GM18505 (cell line): ENCODE measurements at regions not wholly inside any gene's neighbourhood (a gene's known extent, or its start where the extent isn't known, plus 50 kb on each side); places are given as distances from the start of the nearest gene placed in this dataset.

Experiments used
- ATAC-seq: cut with Tn5 transposase; IDR thresholded peaks from one replicate; pipeline ENCODE4 v1.9.1; 2021; ENCODE audit not compliant: unreplicated experiment
- POLR2A ChIP-seq: IDR thresholded peaks from 4 replicates; pipeline ENCODE4 v1.6.1; 2011; ENCODE audit warnings: borderline replicate concordance; ENCODE audit not compliant: insufficient read depth, insufficient read length; ENCODE audit errors: extremely low read depth

DNA sequence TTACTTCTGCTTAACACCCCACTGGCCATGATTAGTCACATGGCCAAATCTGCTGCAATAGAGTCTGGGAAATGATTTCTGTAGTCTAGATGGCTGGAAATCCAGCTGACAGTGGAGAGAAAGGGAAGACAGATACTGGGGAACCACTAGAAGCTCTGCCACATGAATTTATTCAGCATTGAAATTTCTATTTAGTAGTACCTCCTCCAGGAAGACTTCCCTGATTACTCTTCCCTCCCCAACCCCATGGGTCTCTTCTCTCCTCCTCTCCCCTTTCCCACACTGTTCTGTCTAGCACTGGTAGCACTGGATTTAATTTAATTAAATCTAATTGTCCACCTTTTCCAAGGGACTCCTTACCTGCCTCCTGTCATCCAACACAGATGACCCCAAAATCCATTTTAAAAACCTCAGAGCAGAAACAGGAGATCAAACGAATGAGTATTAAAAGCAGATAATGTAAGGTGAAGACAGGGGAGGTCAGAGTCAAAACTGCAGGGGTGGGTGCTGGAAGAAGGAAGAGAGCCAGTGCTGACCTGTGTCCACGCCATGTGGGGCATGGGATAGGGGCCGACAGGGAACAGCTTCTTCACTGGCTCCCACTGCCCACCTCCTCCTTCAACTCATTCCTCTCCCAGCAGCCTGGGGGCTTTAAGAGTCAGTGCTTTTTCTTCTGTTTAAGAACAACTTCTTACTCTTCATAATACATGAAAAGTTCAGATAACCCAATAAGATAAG is 169.2 kb upstream of the HS6ST1 start:
- ATAC-seq = no peak
- no peak for TF ChIP-seq POLR2A

DNA sequence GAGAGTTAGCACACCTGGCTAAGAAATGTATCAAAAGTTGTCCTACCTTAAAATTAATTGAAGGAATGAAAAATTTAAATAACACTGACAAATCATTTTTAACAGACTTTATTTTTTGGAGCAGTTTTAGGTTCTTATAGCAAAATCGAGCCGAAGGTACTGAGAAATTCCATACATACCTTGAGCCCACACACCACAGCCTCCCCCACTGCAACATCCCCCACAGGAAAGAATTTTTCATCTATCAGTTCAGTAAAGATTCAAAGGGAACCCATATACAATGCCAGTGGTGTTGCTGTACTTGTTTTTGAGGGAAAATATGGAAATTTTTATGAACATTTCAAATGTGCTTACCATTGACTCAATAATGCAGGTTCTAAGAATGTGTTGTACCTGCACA is 169.8 kb upstream of the HS6ST1 start:
- TF ChIP-seq POLR2A = no peak
- no peak for ATAC-seq

DNA sequence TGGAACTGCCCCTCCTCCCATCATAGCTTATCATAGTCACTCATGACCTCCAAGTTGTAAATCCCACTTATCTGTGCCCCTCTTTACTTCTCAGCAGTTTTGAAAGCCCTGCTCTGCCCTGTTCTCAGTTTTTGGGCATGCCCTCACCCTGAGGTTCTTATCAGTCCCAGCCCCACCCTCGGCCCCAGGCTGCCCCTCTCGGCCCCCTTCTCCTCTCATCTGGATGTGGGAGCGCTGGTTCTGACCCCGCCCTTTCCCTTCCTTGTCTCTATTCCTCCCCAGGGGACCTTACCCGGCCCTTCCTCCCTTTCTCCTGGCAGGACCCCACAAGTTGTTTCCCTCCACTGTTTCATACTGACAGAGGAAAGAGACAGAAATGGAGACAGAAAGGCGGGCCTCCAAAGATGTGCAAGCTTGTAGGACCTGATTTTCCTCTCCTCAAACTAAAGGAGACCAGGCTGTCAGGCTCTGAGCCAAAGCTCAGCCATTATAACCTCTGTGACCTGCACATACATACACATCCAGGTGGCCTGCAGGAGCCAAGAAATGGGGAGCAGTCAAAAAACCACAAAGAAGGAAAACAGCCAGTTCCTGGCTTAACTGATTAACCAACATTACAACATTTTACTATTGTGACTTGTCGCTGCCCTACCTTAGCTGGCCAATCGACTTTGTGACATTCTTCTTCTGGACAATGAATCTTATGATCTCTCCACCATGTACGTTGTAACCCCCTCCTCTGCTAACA is 171.0 kb upstream of the HS6ST1 start:
- ATAC-seq = no peak
- TF ChIP-seq POLR2A = no peak

DNA sequence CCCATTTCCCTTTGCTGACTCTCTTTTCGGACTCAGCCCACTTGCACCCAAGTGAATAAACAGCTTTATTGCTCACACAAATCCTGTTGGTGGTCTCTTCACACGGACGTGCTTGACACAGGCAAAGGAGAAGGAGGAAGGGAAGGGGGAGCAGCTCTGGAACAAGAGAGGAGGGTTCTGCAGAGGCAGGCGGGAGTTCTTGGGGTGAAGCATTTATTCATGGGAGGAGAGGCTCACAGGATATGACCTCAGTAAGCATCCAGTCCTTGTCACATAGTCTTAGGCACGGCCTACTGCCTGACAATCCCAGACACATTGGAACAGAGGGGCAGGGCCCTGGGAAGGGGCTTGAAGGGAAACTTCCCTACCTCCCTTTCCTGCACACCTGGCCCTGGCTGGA is 171.7 kb upstream of the HS6ST1 start:
- no peak for ATAC-seq
- TF ChIP-seq POLR2A = no peak

DNA sequence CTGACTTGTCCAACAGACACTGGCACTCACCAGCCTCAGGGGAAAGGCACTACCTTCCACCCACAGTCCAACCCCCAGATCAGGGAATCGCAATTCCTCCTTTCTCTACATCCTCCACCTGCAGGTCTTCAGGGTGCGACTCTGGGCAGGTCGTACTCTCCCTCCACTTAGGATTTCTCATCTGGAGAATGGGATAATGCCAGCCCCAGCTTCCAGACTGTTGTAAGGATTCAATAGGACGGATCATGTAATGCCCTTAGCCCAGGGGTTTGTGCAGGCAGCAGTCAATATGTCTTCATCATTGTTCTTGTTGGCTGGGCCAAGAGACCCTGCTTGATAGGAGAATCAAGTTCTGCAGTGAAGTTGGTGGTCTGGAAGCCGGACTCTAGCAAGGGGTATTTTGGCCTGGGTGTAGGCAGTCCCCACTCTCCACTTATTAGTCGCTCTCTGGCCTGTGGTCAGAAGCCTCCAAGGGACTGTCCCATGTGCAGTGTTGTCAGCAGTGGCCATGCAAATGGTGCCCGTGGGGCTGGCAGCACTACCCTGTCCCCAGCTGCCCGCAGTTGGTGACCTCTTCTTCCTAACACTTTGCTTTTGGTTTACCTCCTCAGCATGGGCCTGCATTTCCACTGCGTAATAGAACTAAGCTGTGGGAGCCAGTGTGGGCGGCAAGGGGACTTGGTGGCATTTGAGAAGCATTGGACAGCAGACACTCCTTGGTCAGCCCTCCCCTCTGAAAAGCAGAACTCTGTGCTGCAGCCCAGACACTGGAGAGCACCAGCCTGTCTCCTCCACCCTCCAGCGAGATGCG is 172.4 kb upstream of the HS6ST1 start:
- ATAC-seq = no peak
- TF ChIP-seq POLR2A = no peak

DNA sequence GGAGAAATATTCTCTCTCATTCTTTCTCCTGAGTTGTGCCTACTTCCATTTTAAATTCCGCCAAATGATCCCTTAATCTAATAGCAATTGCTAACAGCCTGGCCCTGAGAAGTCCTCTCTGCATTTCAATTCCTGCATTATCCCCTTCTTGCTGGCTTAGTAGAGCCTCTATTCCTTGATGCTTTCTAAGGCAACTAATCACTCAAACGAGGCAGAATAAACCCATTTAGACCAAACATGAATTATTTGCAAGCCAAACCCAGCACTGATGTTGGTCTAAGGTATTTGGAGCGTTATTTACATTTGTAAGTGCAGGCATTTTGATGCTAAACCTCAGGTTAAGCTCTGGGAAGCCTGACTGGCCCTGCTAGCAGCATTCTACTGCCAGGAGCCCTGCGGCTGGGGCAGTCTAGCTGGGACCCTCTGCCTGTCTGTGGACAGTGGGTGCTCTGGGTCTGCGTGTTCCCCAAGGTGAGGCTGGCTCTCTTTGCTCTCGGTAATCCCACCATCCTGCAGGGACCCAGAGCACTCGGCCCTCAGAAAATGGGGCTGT is 173.1 kb upstream of the HS6ST1 start:
- no peak for TF ChIP-seq POLR2A
- ATAC-seq = no peak

DNA sequence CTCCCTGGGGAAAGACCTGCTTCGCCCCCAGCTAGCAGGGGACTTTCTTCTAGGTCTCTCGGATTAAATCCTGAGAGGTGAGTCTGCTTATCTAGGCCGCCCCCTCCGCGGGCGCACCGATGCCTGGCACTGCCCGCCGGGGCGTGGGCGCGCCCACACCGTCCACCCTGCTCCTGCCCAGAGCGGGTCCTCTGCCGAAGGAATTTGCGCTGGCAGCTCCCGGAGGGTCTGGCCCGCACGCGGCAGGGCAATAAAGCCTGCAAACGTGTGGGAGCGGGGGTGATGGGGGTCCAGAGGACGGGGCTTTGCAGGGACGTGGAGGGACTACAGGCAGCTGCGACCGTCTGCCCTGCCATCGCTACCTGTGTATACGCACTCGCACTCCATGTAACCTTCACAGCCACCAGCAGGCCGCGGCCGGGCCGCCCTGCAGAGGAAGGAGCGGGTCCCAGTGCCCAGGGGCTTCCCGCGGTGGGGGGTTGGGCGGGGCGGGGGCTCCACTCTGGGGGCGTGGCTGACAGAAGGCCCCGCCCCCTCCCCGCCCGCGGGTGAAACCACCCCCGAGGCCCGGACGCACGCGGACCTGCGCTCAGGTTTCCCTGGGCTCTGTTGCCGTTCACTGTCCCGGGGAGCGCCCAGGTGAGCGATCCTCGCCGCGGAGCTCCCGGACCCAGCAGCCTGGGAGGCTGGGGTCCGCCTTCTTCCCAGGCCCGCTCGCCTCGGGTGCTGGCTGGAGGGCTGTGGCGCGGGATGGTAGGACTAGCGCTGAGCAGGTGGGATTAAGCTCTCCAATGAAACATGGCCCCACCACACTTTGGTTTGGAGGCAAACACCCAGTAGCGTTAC is 174.5 kb upstream of the HS6ST1 start:
- no peak for ATAC-seq
- TF ChIP-seq POLR2A = no peak

DNA sequence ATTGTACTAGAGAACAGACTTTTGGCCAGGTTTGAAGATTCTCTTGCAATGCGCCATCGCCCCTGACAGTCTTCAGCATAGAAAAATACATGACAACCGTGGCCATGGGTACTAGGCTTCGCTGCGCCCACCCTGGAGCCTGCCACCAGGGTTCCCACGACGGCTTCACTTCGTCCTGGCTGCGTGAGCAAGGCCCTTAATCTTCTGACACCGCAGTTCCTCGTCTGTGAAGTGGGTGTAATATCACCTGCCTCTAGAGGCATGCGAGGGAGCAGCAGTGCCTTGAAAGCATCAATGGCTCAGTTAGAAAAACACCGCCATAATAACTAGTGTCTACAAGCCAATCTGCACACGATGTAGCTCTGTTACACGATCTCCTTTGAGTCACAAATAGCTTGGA is 175.2 kb upstream of the HS6ST1 start:
- ATAC-seq = no peak
- no peak for TF ChIP-seq POLR2A

DNA sequence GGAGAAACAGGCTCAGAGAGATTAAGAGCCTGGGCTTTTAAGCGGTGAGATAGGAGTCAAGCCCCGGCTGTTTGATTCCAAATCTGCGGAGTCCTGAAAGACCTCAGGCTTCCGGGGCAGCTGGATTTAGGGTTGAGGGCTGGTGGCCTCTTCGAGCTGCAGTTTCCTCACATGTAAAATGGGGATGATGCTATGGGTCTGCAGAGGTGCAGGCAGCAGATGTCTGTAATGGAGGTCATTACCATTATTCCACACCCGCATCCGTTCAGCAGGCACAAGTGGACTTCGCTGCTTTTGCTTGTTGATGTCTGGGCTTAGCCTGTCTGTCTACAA is 175.6 kb upstream of the HS6ST1 start:
- no peak for TF ChIP-seq POLR2A
- no peak for ATAC-seq

DNA sequence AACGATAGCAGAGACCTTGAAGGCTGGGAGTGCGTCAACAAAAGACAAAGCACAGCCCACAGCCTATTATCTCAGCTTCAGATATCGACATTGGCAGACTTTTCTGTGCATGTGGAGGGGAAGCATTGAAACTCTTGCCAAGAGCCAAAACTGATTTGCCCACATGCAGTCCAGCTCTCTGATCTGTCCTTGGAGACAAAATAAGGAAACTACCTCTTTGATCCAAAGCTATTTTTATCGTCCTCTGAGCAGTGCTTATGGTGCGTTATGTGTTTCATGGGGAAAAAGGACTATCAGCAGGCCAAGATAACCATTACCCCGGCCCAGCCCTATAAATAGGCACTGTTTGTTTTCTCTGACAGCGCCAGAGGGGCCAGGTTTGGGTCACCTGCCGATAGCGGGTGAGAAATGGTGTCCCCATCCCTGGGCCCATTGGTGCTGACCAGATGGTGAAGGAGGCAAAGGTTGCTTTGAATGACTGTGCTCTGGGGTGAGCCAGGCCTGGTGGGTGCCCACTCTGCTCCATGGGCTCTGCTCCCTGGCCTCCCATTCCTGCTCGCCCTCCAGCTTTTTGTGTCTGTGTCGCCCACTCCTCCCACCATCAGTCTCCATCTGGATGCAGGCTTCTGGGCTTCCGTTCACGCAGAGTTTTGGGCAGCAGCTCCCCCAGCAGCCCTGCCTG is 176.1 kb upstream of the HS6ST1 start:
- no peak for ATAC-seq
- no peak for TF ChIP-seq POLR2A

DNA sequence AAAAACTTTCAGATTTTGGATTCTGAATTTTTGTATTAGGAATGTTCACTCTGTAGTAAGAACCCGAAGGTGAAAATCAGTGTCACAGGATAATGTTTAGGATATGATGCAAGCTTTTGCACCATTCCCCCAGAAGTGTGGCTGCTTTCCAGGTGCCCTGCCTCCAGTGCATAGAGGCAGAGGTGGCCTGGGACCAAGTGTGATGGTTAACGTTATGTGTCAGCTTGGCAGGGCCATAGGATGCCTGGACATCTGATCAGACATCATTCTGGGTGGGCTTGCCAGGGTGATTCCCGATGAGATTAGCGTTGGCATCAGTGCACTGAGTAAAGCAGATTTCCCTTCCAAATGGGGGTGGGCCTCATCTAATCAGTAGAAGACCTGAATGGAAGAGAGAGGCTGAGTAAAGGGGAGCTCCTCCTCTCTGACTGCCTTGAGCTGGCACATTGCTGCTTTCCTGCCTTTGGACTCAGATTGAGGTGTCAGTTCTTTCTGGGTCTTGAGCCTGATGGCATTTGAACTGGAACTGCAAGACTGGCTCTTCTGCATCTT is 177.4 kb upstream of the HS6ST1 start:
- ATAC-seq = no peak
- no peak for TF ChIP-seq POLR2A

DNA sequence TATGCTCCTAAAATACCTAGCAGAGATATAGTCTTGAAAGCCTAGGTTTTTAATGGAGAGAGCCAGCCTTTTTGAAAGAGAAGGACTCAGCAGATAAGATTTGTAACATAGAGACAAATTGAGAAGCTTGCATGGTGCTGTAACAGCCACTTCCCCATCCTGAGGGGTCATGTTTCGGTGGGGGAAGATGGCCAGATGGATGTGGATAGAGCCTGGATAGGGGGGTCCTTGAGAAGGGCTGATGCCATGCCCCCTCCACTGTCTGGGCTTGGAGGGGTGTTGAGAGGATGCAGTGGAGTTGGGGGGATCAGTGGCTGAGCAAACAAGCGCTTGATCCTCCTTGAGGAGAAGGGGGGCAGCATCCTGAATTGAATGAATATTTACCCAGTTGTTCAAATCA is 178.0 kb upstream of the HS6ST1 start:
- ATAC-seq = no peak
- TF ChIP-seq POLR2A = no peak

DNA sequence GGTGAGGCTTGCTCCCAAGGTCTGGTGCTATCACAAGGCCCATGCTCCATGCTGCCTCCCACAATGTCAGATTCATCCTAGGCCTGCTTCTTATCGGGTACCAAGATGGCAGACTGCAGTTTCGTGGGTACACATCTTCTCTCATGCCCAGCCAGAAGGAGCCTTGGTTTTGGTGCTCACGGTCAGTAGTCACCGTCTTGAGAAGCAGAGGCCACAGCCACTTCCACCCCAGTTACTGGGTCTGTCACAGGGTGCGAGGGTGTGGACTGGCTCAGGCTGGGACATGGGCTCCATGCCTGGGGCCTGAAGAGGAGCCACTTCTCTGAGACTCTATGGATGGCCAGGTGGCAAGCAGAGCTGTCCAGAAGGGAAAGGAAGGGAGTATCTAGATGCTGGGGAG is 178.8 kb upstream of the HS6ST1 start:
- TF ChIP-seq POLR2A = no peak
- no peak for ATAC-seq

DNA sequence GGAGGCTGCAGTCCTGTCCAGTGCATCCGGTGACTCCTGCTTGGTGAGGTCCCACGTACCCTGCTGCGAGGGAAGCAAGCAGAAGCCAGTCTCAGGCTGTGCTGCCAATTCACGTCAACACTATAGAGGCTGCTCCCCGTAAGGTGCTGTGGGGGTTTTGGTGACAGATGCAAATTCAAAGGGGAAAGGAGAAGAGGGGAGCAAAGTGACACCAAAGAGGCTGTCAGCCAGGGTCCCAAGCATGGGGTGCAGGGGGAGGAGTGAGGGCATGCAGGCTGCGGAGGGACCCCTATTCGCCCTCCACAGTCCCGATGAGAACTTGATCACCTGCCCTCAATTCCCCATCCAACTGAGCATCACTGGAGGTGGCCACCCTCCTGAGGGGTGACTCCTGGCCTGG is 179.4 kb upstream of the HS6ST1 start:
- ATAC-seq = no peak
- TF ChIP-seq POLR2A = no peak
